GM21423 (cell line): ENCODE measurements at regions not wholly inside any gene's neighbourhood (a gene's known extent, or its start where the extent isn't known, plus 50 kb on each side); places are given as distances from the start of the nearest gene placed in this dataset.
"Not testable (repeated sequence)": the region's sequence is repeated elsewhere in the genome, so short reads cannot be mapped to it uniquely, and the experiment has no call there.

Experiments used
- ATAC-seq: cut with Tn5 transposase; IDR thresholded peaks from one replicate; pipeline ENCODE4 v1.9.1; 2021; ENCODE audit warnings: mild to moderate bottlenecking, moderate library complexity; ENCODE audit not compliant: unreplicated experiment

DNA sequence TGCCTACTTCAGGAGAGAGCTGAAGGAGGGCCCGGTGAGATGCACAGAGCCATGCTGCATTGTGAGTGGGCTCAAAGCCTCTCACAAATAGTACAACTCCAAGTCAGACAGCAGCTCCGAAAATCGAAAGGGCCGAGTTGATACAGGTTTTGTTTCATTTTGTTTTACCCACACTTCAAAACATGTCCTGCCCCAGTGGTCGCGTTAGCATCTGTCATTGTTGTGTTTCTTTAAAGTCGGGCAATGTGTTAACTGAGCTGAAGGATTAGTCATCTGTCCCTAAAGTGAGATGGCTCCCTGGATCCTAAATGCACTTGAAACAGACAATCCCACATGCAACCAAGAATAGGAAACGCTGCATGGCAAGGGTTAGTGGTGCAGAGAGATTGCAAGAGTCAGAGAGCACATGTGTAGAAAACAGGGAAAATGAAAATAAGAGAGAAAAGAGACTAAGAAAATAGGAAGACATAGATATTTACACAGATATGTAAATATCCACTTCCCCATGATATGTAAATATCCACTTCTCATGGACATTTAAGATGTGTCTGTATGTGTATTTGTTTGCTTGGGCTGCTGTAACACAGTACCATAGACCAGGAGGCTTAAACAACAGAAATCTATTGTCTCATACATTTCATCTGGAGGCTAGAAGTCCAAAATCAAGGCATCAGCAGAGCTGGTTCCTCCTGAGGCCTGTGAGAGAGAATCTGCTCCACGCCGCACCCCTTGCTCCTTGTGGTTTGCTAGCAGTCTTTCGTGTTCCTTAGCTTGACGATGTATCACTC is 131.4 kb upstream of the RAB4A start:
- no peak for ATAC-seq

DNA sequence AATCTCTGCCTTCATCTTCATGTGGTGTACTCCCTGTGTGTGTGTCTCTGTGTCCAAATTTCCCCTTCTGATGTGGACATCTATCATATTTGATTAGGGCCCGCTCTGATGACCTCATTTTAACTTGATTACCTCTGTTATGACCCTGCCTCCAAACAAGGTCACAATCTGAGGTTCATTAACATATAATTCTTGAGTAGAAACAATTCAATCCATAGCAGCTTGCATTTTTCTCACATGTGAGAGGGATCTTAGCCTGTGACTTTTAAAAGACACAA is 130.9 kb upstream of the RAB4A start:
- ATAC-seq, result no peak

DNA sequence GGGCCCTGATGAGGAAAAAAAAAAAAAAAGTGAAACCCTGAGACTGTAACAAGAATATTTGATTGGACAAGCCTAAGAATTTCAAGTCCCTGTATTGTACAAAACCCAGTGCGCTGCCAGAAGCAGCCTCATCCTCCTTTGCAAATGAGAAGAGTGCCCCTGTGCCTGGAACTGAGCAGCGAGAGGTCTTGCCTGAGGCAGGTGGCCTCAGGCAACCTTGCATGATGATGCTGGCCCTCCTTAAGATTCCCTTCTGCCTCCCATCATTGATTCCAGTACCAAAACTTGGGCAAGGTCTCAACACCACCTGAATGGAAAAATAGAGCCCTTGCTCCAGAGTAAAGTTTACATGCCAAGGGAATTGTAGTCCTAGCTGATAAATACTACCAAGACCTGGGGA is 129.6 kb upstream of the RAB4A start:
- no peak for ATAC-seq

DNA sequence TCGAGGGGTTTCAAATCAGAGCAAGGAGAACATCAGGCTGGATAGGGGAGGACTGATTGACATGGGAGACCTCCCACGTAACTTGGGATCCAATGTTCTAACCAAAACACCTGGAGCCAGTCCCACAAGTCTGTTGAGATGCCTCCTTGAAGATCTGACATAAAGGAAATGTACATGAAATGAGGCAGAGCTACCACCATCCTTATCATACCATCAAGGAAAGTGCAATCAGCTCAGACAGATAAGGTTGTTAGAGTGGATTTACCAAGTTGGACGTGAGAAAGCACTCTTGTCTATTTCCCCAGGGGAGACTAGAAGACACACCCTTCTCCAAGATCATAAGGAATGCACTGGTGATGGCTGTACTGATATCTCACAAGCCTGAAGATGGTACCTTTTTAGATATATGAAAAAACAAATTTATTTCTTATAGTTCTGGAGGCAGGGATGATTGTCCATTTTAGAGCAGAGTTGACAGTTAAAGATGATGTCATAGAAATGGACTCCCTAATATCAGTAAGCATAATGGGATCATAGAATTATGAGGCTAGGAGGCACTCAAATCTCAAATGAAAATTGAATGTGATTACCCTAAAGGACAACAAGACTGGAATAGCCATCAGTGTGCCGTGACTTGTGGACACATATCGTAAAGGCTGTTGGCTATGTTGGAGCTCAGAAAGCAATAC is 129.1 kb upstream of the RAB4A start:
- ATAC-seq, result no peak

DNA sequence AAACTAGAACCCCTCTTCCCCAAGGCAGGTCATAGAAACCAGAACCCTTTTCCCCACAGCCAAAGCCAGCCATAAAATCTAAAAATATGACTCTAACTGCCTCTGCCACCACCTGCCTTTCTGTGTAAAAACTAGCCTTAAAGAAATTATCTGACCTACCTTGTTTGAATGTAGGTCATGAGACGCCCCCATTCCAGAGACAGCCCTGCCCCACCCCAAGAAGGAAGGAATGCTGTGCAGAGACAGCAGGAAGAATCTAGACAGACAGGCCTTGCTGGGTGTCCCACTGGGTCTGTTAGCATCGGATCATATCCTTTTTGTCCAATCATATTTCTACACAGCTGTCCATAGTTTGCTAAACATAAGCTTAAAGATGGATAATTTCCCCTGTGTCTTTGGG is 128.4 kb upstream of the RAB4A start:
- no peak for ATAC-seq

DNA sequence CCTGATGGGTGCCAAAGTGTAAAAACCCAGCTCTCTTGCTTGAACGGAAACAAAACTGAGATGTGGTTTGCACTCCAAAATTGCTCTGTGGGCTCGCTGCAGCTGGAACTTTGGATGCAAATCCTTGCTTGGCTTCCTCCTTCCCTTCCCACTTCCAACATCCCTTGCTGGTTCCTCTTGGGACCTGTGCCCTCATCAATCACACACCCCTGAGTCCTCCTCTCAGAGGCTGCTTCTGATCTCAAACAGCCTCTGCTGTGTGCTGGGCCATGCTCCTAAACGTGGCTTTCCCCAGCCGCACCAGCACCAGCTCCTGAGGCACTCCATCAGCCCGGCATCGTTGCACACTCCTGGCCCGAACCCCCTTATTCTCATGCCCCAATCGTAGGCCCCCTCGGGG is 124.3 kb upstream of the RAB4A start:
- ATAC-seq, result no peak

DNA sequence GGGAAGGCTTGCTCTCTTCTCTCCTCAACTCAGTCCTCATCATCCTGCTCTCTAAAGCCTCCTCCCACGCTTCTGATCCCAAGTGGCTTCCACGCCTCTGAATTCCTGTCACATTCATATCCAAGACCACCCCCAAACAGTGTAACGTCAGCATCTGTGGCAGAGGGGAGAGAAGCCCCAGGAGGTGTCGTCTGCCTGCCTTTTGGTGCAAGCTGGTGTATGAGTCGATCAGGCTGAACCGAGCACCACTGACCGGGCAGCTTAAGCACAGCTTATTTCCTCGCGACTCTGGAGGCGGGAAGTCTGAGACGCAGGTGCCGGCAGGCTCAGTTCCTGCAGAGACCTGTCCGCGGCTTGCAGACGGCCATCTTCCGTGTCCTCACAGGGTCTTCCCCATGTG is 123.8 kb upstream of the RAB4A start:
- no peak for ATAC-seq

DNA sequence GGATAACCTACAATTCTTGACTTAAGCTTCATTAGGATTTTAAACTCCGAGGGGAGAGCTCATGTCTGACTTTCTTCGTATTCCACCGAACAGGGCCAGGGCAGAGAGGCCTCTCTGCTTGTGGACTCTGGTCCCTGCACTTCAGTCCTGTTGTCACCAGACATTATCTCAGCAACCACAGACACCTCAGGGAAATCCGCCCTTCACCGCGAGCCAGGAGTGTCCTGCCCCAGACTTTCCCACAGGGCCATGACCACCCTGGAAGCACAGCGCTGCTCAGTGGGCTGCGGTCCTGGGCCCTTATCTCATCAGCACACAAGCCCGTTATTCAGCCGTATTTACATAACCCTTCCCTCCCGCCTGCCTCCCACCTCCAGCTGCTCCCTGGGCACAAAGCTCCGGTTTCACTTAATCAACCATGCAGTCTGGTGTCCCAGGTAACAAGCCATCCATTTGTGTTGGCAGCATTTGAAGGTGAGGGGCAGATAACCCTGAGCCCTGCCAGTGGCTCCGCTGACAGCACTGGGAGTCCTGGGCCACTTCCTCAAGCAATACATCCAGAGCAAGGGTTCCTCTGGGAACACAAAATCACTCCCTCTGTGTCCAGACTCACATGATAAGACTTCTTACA is 122.8 kb upstream of the RAB4A start:
- ATAC-seq, result no peak

DNA sequence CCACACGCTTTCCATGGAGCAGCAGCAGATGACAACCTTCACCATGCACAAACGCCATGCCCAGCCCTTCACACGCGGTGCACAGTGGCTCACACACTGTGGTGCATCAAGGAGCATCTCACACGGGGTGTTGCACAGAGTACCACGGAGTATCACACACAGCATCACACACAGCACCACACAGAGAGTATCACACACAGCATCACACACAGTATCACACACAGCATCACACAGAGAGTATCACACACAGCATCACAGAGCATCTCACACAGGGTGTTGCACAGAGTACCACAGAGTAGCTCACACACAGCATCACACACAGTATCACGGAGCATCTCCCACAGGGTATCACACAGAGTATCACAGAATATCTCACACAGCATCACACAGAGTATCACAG is 122.2 kb upstream of the RAB4A start:
- ATAC-seq, result no peak

DNA sequence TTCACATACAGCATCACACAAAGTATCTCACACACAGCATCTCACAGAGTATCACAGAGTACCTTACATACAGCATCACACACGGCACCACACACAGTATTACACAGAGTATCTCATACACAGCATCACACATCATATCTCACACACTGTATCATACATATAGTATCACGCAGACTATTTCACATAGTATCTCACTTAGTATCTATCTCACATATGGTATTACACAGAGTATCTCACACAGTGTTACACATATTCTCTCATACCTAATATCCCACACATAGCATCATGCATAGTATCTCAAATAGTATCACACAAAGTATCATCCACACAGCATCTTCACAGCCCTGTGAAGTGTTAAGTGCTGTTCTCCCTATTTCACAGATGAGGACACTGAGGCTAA is 121.5 kb upstream of the RAB4A start:
- ATAC-seq, result no peak

DNA sequence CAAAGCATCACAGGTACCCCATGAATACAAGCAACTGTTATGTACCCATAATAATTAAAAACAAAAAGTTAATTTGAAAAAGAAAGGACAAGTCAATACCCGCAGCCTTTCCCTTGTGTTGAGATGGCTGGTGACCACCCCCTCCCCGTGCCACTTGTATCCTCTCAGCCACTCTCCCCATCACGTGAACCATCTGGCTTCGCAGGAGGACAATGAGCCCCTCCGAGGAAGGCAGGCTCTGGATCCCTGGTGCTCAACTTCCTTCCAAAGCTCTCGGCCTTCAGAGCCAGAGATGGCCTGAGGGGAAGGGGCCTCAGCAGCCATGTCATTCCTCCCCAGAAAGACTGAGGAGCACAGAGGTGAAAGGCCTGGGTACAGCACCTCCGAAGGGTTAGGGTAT is 120.4 kb upstream of the RAB4A start:
- ATAC-seq, result no peak

DNA sequence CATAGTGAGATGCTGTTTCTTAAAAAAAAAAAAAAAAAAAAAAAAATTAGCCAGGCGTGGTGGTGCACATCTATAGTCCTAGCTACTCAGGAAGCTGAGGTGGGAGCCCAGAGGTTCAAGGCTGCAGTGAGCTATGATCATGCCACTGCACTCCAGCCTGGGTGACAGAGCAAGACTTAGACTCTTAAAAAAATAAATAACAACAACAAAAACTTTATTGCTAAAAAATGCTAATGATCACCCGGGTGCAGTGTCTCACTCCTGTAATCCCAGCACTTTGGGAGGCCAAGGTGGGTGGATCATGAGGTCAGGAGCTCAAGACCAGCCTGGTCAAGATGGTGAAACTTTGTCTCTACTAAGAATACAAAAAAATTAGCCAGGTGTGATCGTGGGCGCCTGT is 119.5 kb upstream of the RAB4A start:
- ATAC-seq, result not testable (repeated sequence)

DNA sequence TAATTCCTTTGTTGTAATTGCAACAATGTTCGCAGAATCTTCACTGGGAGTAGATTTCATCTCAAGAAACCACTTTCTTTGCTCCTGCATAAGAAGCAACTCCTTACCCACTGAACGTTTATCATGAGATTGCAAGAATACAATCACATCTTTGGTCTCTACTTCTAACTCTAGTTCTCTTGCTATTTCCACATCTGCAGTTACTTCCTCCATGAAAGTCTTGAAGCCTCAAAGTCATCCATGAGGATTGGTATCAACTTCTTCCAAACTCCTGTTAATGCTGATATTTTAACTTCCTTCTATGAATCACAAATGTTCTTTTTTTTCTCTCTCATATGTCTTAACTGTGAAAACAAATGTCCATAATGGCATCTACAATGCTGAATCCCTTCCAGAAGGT is 118.6 kb upstream of the RAB4A start:
- no peak for ATAC-seq

DNA sequence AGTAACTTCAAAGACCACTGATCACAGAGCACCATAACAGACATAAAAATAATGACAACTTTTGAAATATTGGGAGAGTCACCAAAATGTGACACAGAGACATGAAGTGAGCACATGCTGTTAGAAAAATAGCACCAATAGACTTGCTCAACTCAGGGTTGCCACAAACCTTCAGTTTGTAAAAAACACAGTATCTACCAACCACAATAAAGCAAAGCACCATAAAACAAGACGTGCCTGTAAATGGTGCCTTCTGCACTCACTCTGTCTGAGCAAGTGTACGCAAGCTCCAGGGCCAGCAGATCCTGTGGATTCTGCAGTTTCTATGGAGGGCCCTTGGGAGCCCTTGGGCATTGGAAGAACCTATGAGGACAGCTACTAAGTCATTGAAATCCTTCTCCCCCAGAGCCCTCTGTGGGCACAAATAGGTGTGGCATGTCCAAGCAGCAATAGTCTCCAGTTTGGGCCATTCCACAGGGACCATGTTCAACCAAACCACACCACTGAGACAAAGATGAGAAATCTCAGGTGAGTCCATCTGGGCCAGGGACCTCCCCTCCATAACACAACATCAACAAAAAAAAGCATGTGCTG is 116.9 kb upstream of the RAB4A start:
- no peak for ATAC-seq

DNA sequence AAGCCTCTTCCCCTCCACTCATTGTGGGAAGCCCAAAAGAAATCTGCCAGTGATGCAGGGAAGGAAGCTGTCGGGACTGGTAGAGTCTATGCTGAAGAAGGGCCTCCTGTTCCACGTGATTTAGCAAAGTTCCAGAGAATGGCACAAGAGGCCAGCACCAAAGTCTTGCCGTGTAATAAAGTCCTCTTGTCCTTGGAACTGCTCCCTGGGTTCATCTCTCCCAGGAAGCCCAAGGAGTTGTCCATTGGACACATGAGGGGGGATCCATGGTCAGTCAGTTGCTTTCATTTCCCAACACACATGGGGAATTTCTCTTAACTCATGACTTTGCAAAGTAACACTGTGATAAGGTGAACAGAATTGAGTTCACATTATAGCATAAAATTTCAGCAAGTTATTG is 116.1 kb upstream of the RAB4A start:
- no peak for ATAC-seq

DNA sequence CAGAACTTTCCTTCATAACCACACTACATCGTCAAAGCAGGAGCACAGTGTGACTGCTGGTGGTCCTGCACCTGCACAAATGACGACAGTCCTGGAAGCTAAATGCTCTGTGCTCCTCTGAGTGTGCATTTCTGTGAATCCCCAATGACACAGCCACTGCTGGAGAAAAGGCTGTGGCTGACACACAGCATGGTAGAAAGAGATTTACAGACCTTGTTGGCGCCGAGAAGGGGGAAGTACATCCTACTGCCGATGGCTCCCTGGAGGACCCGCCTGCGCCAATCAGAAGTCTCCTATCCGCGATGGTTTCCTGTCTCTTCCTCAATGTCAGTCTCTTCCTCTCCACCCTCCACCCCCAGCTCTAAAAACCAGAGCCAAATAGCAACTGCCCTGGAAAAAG is 115.4 kb upstream of the RAB4A start:
- ATAC-seq, result no peak

DNA sequence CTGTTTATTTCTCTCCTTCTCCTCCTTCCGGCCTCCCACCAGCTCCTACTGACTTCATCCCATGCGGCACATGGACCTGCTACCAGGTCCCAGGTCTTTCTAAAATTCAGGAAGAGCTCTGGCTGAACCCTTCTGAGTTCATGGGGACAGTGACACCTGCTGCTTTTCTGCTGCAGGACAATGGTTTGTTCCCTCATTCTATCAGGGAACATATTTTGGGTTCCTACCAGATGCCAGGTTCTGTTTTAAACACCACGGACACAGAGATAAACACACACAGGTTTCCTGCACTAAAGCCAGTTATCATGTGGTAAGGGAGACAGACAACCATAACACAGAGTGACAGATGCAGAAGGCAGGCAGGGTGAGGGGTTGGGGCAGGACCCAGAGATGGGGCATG is 114.0 kb upstream of the RAB4A start:
- ATAC-seq, result no peak

DNA sequence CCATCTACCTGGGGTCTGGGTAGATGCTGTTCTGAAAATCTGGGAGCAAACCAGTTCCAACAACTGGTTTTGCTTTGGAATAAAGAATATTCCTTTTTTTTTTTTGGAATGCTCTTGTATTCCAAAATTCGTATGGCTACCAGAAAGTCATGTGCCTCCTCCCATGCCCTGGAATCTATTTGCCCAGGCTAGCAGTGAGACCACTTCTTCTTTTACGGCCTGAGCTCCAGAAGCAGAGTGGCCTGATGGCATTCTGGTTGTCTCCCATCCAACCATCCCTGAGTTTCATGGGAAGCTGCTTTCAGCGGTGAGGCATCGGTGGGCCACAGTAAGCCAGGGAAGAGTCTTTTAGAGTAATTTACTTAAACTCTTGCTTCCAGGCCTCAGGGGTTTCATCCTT is 113.4 kb upstream of the RAB4A start:
- ATAC-seq, result no peak

DNA sequence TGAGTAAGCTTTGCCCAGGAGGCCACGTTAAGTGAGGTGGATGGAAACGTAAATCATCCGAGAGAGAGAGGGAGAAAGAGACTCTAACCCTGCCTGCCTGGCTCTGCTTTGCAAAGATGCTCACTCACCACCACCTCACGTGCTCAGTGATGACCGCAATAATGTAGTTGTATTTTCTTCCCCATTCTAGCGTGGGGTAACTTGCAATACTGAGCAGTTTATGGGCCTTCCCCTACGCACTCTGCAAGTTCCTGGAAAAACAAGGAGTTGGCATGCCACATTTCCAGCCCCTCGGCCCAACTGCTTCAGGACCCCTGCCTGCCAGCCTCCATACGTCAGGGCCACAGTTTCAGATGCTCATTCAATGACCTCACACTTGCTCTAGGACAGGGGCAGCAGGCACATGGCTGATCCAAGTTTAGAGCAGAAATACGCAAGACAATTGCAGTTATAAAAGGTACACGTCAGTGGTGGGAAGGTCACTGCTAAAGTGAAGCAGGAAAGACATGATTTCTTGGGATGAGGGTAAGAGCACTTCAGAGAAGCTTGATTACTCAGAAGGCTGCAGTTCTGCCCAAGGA is 112.5 kb upstream of the RAB4A start:
- ATAC-seq, result no peak

DNA sequence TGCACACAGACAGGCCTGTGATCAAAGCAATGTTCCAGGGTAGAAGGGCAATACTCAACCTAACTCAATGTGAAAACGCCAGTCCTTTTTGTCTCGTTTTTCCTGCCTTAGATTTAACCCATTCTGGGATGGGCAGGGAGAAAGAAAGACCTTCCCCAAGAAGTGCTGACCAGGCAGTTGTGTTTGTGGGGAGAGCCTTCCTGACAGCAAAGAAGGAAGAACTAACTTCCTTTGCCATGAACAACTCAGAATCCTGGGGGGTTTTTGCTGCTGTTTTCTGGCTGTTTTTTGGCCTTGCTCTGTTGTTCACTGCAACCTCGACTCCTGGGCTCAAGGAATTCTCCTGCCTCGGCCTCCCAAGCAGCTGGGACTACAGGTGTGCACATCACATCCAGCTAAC is 112.0 kb upstream of the RAB4A start:
- ATAC-seq, result no peak

DNA sequence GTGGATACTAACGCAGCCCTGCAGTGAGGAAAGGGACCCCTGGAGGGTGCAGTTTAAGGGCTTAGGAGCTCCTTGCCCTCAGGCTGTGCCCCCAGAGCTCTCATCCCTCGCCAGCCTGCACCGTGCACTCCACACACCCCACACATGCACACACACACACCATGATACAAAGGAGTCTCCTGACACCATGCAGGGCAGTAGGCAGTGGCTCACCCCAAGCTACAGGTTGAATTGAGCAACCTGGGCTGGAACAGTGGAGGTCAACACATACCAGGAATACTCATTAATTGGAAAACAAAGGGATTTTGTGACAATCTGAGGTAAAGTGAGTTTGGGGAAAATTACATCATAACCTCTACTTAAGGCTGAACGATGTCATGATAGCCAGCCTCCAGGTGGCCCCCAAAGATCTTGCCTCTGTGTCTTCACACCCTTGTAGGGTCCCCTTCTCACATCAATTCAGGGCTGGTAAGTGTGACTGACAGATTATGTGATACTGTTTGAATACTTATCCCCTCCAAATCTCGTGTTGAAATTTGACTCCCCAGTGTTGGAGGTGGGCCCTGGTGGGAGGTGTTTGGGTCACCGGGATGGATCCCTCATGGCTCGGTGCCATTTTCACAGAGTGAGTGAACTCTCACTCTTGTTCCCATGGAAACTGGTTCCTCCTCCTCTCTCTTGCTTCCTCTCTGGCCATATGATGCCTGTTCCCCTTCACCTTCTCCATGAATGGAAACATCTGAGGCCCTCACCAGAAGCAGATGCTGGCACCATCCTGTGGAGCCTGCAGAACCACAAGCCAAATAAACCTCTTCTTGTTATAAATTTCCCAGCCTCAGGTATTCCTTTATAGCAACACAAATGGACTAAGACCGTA is 111.0 kb upstream of the RAB4A start:
- ATAC-seq, result no peak
